ENCODE measurements at regions not wholly inside any gene's neighbourhood (a gene's known extent, or its start where the extent isn't known, plus 50 kb on each side); places are given as distances from the start of the nearest gene placed in this dataset.

DNA sequence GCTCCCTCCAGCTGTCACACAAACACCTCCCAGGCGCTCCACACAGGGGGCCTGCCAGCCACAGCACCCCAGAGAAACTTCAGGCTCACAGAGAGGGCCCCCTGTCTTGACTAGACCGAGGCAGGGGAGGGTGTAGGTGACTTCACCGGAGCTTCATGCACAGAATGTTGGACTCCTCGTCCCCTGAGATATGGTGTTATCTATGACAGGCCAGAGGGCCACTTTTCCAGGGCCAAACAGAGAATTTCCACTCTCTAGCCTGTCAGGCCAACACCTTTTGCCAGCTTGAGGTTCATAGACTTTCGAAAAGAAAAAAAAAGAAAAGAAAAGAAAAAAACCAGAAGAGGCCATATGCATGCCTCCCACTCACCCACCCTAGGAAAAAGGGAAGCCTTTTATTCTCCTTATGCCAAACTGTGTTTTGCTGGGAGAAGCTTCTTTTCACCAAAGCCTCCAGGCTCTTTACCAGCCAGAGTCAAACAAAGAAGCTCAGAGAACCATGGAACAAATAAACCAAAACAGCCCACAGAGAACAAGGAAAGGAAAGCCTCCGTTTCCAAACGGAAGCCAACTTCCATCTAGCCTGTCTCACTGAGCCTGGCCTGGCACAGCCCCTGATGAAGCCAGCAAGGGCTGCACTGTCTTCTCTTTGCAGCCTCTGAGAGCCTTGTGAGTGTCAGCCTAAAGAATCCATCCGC is 313.2 kb upstream of the JARID2 start:
- no peak for TF ChIP-seq CTCF (conservative IDR thresholded peaks at IDR 0.05; ENCODE audit: low read depth, low read length)
- no peak overlapping the region for H3K4me3 ChIP-seq (ENCODE audit: low read depth, low read length)
- DNase-seq (ENCODE audit: low read depth), result no peak

DNA sequence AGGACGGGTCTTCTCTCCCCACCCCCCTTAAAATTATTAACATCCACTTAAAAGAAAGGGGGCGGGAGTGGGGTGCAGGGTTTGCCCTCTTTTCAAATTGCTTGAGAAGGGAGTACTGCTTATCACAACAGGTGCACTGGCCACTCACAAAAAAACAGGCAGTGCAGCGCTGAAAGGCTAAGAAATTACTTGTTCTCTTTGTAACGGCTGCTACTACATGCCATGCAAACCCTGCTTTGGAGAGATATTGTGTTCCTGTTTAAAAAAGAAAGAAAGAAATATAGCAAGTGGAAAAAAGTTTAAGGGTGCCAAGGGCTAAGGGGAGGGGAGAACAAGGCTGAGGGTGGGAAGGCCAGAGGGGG is 312.7 kb upstream of the JARID2 start:
- H3K4me3 ChIP-seq (ENCODE audit: low read depth, low read length), result no peak overlapping the region
- no peak for TF ChIP-seq CTCF (conservative IDR thresholded peaks at IDR 0.05; ENCODE audit: low read depth, low read length)
- DNase-seq (ENCODE audit: low read depth), result no peak

DNA sequence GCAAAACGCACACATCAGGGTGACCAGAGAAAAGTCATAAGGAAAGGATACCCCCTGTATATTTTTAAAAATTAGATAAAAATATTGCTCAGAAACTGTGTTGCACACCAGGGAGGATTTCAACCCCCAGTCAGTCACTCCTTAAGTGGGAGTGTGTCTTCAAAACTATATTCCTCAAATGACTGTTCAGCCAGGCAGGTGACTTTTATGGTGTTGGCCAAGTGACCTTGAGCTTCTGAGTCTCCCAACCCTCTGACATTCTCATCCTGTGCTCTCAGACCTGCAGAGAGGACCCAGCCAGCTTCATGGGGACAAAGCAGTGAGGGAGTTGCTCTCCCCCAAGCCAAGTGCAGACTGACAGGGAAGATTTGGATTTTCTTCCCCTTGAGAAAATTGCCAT is 311.9 kb upstream of the JARID2 start:
- no peak for DNase-seq (ENCODE audit: low read depth)
- H3K4me3 ChIP-seq (ENCODE audit: low read depth, low read length), result no peak overlapping the region
- TF ChIP-seq CTCF (conservative IDR thresholded peaks at IDR 0.05; ENCODE audit: low read depth, low read length), result no peak

DNA sequence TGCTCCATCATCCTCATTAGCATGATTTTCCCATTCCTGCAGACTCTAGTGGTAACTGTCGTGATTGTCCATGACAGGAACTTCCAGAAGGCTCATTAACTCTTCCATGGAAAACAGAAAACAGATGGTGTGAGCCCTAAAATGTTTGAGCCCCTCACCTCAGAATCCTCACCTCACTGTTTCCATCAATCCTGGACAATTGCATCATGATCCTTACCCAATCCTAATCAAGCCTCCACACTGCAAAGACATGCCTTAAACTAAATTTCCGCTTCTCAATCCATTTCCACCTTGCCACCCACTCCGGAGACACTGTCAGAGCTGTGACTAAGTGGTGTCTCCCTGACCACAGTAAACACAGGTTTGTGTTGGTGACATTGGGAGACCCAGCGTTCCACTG is 311.0 kb upstream of the JARID2 start:
- no peak for DNase-seq (ENCODE audit: low read depth)
- no peak for TF ChIP-seq CTCF (conservative IDR thresholded peaks at IDR 0.05; ENCODE audit: low read depth, low read length)

GRCh38 chr6:14936861-14937260 is 309.0 kb upstream of the JARID2 start:
- no peak for DNase-seq (ENCODE audit: low read depth)
- no peak for TF ChIP-seq CTCF (conservative IDR thresholded peaks at IDR 0.05; ENCODE audit: low read depth, low read length)
- H3K4me3 ChIP-seq (ENCODE audit: low read depth, low read length), result no peak overlapping the region

More for the DNA sequence above, 311.0 kb upstream of the JARID2 start:
- H3K4me3 ChIP-seq (ENCODE audit: low read depth, low read length), result no peak overlapping the region

- no peak for TF ChIP-seq CTCF (conservative IDR thresholded peaks at IDR 0.05; ENCODE audit: low read depth, low read length)
- H3K4me3 ChIP-seq (ENCODE audit: low read depth, low read length), result no peak overlapping the region
- DNase-seq (ENCODE audit: low read depth), result no peak
Measured at GRCh38 chr6:14943116-14943515, 302.8 kb upstream of the JARID2 start.

- DNase-seq (ENCODE audit: low read depth), result no peak
- no peak overlapping the region for H3K4me3 ChIP-seq (ENCODE audit: low read depth, low read length)
- no peak for TF ChIP-seq CTCF (conservative IDR thresholded peaks at IDR 0.05; ENCODE audit: low read depth, low read length)
Measured at GRCh38 chr6:14944593-14944992, 301.3 kb upstream of the JARID2 start.

Data from epithelial cell of proximal tubule (primary cell).